H1 (cell line): ENCODE measurements at regions not wholly inside any gene's neighbourhood (a gene's known extent, or its start where the extent isn't known, plus 50 kb on each side); places are given as distances from the start of the nearest gene placed in this dataset.

Experiments used
- CTCF ChIA-PET: fragments of 300-600 bp; sonication (Branson Sonifier 250); formaldehyde crosslinking; loops from one replicate; lab custom pipeline; 2021; ENCODE audit not compliant: partially characterized antibody; lab: Charles Lee
- POLR2A ChIA-PET: fragments of 300-600 bp; sonication (Branson Sonifier 250); formaldehyde crosslinking; loops from one replicate; lab custom pipeline; 2021; ENCODE audit warnings: inconsistent platforms; ENCODE audit not compliant: partially characterized antibody; lab: Charles Lee
- DNase-seq, 2 experiments: peaks; one replicate each; pipeline versions ENCODE4 v3.0.0 to v3.0.0-alpha.2; 2010 to 2022; ENCODE audit warnings: low spot score in 2 of 2, low read depth in 1 of 2, mixed read lengths in 1 of 2
- FAIRE-seq: peaks from 2 replicates; lab custom pipeline; 2011; peaks lifted over from hg19 to GRCh38; lab: Jason Lieb, UNC
- H2AFZ ChIP-seq: 2 replicates; pipeline ENCODE4 v1.8.1; 2012; ENCODE audit warnings: low read length, inconsistent platforms
- H2AK5ac ChIP-seq: 2 replicates; pipeline ENCODE4 v1.6.1; 2013; ENCODE audit warnings: low read depth, low read length
- H2BK120ac ChIP-seq: replicated peaks from 2 replicates; pipeline ENCODE3; 2013; ENCODE audit warnings: low read depth, low read length, inconsistent platforms
- H2BK12ac ChIP-seq: 2 replicates; pipeline ENCODE4 v1.6.1; 2013; ENCODE audit warnings: low read depth, low read length
- H2BK15ac ChIP-seq: 2 replicates; pipeline ENCODE4 v1.6.1; 2013; ENCODE audit warnings: low read length
- H2BK20ac ChIP-seq: 2 replicates; pipeline ENCODE4 v1.6.1; 2013; ENCODE audit warnings: low read length
- H2BK5ac ChIP-seq: 2 replicates; pipeline ENCODE4 v1.6.1; 2013; ENCODE audit warnings: low read depth, low read length
- H3K14ac ChIP-seq: 2 replicates; pipeline ENCODE4 v1.6.1; 2013; ENCODE audit warnings: inconsistent platforms; ENCODE audit not compliant: insufficient read length
- H3K18ac ChIP-seq: 2 replicates; pipeline ENCODE4 v1.6.1; 2013; ENCODE audit warnings: low read length; ENCODE audit errors: extremely low read depth
- H3K23ac ChIP-seq: 2 replicates; pipeline ENCODE4 v1.6.1; 2013; ENCODE audit warnings: inconsistent platforms; ENCODE audit not compliant: insufficient read length
- H3K23me2 ChIP-seq: 2 replicates; pipeline ENCODE4 v1.6.1; 2013; ENCODE audit warnings: low read depth, low read length
- H3K27ac ChIP-seq: 2 replicates; pipeline ENCODE4 v1.6.1; 2011; ENCODE audit warnings: low read depth, low read length, inconsistent platforms
- H3K27me3 ChIP-seq, 4 experiments: replicated peaks in 1 of 4; 1 replicate in 1 of 4; 2 replicates in 3 of 4; pipeline versions ENCODE4 v1.6.1 to v1.8.1; 2011 to 2013; ENCODE audit warnings: low read length in 3 of 4, mild to moderate bottlenecking in 3 of 4, inconsistent platforms in 2 of 4, mixed read lengths in 2 of 4, moderate library complexity in 1 of 4; ENCODE audit not compliant: control insufficient read depth in 3 of 4, insufficient read depth in 3 of 4; ENCODE audit errors: extremely low read depth in 1 of 4
- H3K36me3 ChIP-seq, 4 experiments: 2 replicates each; pipeline versions ENCODE4 v1.6.1 to v1.8.1; 2011 to 2013; ENCODE audit warnings: mild to moderate bottlenecking in 4 of 4, low read length in 3 of 4, moderate library complexity in 2 of 4, control low read depth in 1 of 4, inconsistent platforms in 1 of 4; ENCODE audit not compliant: insufficient read depth in 4 of 4, control insufficient read depth in 2 of 4
- H3K4ac ChIP-seq: replicated peaks from 2 replicates; pipeline ENCODE3; 2013; ENCODE audit warnings: low read length, low read depth, mixed read lengths, inconsistent platforms; ENCODE audit not compliant: insufficient read length
- H3K4me1 ChIP-seq, 4 experiments: replicated peaks in 1 of 4; 1 replicate in 1 of 4; 2 replicates in 3 of 4; pipeline versions ENCODE4 v1.6.1 to v1.8.1; 2011 to 2013; ENCODE audit warnings: low read length in 3 of 4, inconsistent platforms in 2 of 4, mixed read lengths in 1 of 4; ENCODE audit not compliant: insufficient read depth in 4 of 4, control insufficient read depth in 3 of 4
- H3K4me2 ChIP-seq, 2 experiments: 2 replicates each; pipeline versions ENCODE4 v1.6.1 to v1.8.1; 2011 to 2013; ENCODE audit warnings: low read depth in 2 of 2, low read length in 2 of 2, control low read depth in 1 of 2, inconsistent platforms in 1 of 2, mild to moderate bottlenecking in 1 of 2; ENCODE audit not compliant: insufficient read depth in 1 of 2
- H3K4me3 ChIP-seq, 4 experiments: fragments of 200-600, 300-600 bp in 1 of 4; sonication (generic), shearing (Covaris generic), sonication (Bioruptor Twin) in 1 of 4; 2 replicates each; pipeline versions ENCODE4 v1.5.1 to v1.8.1; 2011 to 2016; ENCODE audit warnings: low read length in 4 of 4, low read depth in 3 of 4, control low read depth in 2 of 4, inconsistent platforms in 2 of 4, mild to moderate bottlenecking in 2 of 4, mixed read lengths in 1 of 4, moderate library complexity in 1 of 4; ENCODE audit not compliant: insufficient read depth in 2 of 4; ENCODE audit errors: extremely low read depth in 1 of 4
- H3K56ac ChIP-seq: replicated peaks from 2 replicates; pipeline ENCODE3; 2013; ENCODE audit warnings: low read depth, mild to moderate bottlenecking, mixed read lengths, low read length, inconsistent platforms; ENCODE audit not compliant: insufficient read length
- H3K79me1 ChIP-seq: 2 replicates; pipeline ENCODE4 v1.6.1; 2013; ENCODE audit warnings: low read depth, low read length, control low read depth
- H3K79me2 ChIP-seq, 2 experiments: 2 replicates each; pipeline versions ENCODE4 v1.6.1 to v1.8.1; 2012 to 2013; ENCODE audit warnings: low read length in 2 of 2, mild to moderate bottlenecking in 2 of 2, inconsistent platforms in 1 of 2; ENCODE audit not compliant: insufficient read depth in 2 of 2, control insufficient read depth in 1 of 2
- H3K9ac ChIP-seq, 4 experiments: replicated peaks in 1 of 4; 1 replicate in 1 of 4; 2 replicates in 3 of 4; pipeline versions ENCODE4 v1.6.1 to v1.8.1; 2011 to 2013; ENCODE audit warnings: low read depth in 3 of 4, low read length in 3 of 4, control low read depth in 2 of 4, mild to moderate bottlenecking in 2 of 4, moderate library complexity in 2 of 4, inconsistent platforms in 1 of 4; ENCODE audit errors: extremely low read depth in 1 of 4
- H3K9me3 ChIP-seq, 2 experiments: 2 replicates each; pipeline versions ENCODE4 v1.6.1 to v1.8.1; 2012 to 2013; ENCODE audit warnings: mild to moderate bottlenecking in 2 of 2, moderate library complexity in 2 of 2, control low read depth in 1 of 2, inconsistent platforms in 1 of 2, low read depth in 1 of 2, low read length in 1 of 2, mixed read lengths in 1 of 2; ENCODE audit not compliant: insufficient read depth in 2 of 2
- H4K20me1 ChIP-seq, 2 experiments: replicated peaks in 1 of 2; 2 replicates each; pipeline versions ENCODE3 to v1.8.1; 2011 to 2013; ENCODE audit warnings: inconsistent platforms in 2 of 2, low read length in 2 of 2, mild to moderate bottlenecking in 1 of 2; ENCODE audit not compliant: insufficient read depth in 2 of 2, control insufficient read depth in 1 of 2
- H4K5ac ChIP-seq: 2 replicates; pipeline ENCODE4 v1.6.1; 2013; ENCODE audit warnings: low read length, low read depth, mixed read lengths, inconsistent platforms; ENCODE audit not compliant: insufficient read length
- H4K8ac ChIP-seq: 2 replicates; pipeline ENCODE4 v1.8.0; 2013; ENCODE audit warnings: mild to moderate bottlenecking, moderate library complexity, low read length, inconsistent platforms; ENCODE audit not compliant: insufficient read depth; ENCODE audit errors: extremely low read depth
- H4K91ac ChIP-seq: replicated peaks from 2 replicates; pipeline ENCODE3; 2013; ENCODE audit warnings: low read length, mixed read lengths, inconsistent platforms; ENCODE audit not compliant: insufficient read length
- CBX8 ChIP-seq: fragments of 300-800, 300-1000 bp; sonication (generic); IDR thresholded peaks from 2 replicates; pipeline ENCODE4 v1.7.1; 2016; ENCODE audit warnings: low read depth, low read length, borderline replicate concordance
- EGR1 ChIP-seq: IDR thresholded peaks from 2 replicates; pipeline ENCODE4 v1.6.1; 2011; ENCODE audit warnings: low read depth, low read length, borderline replicate concordance
- HDAC2 ChIP-seq, 2 experiments: fragments of 300-600 bp in 1 of 2; sonication (generic) in 1 of 2; IDR thresholded peaks; 2 replicates each; pipeline ENCODE4 v1.6.1; 2011 to 2012; ENCODE audit warnings: low read depth in 2 of 2, low read length in 2 of 2, mild to moderate bottlenecking in 2 of 2, moderate library complexity in 2 of 2, borderline replicate concordance in 1 of 2, inconsistent platforms in 1 of 2
- HDAC6 ChIP-seq: IDR thresholded peaks from one replicate; pipeline ENCODE4 v1.7.1; 2012; ENCODE audit warnings: low read depth, mild to moderate bottlenecking, inconsistent platforms, low read length, moderate library complexity
- NANOG ChIP-seq: IDR thresholded peaks from 2 replicates; pipeline ENCODE4 v1.6.1; 2011; ENCODE audit warnings: low read length, low read depth, mild to moderate bottlenecking, inconsistent platforms; ENCODE audit not compliant: insufficient read depth, poor library complexity, severe bottlenecking
- NRF1 ChIP-seq: IDR thresholded peaks from 2 replicates; pipeline ENCODE4 v1.6.1; 2011; ENCODE audit warnings: mild to moderate bottlenecking, low read depth, low read length, improper control_type of control experiment
- POLR2A ChIP-seq, 2 experiments: IDR thresholded peaks; 1 replicate in 1 of 2; 2 replicates in 1 of 2; pipeline ENCODE4 v1.6.1; 2011; ENCODE audit warnings: low read depth in 2 of 2, low read length in 2 of 2, mild to moderate bottlenecking in 2 of 2; ENCODE audit errors: control extremely low read depth in 1 of 2
- RBBP5 ChIP-seq: IDR thresholded peaks from 2 replicates; pipeline ENCODE4 v1.7.1; 2012; ENCODE audit warnings: low read depth, mild to moderate bottlenecking, inconsistent platforms, low read length, moderate library complexity, borderline replicate concordance
- RNF2 ChIP-seq: fragments of 200-900, 300-1000 bp; sonication (generic); IDR thresholded peaks from 2 replicates; pipeline ENCODE4 v1.7.1; 2016; ENCODE audit warnings: borderline replicate concordance, low read depth, mild to moderate bottlenecking, antibody characterized with exemption, low read length; ENCODE audit not compliant: poor library complexity, severe bottlenecking; ENCODE audit errors: missing control alignments
- SAP30 ChIP-seq: fragments of 300-600 bp; sonication (generic); IDR thresholded peaks from 2 replicates; pipeline ENCODE4 v1.7.1; 2012; ENCODE audit warnings: low read length, moderate library complexity, mild to moderate bottlenecking, inconsistent platforms; ENCODE audit not compliant: insufficient read depth, insufficient replicate concordance
- SIRT6 ChIP-seq: IDR thresholded peaks from one replicate; pipeline ENCODE4 v1.7.1; 2012; ENCODE audit warnings: low read length, inconsistent platforms
- USF2 ChIP-seq: IDR thresholded peaks from 2 replicates; pipeline ENCODE4 v1.6.1; 2011; ENCODE audit warnings: low read length, improper control_type of control experiment
- WGBS, 2 experiments: shearing (Covaris generic) in 1 of 2; methylation state at CpG; one replicate each; pipeline versions ENCODE4 v1.1.6 to v1.1.7; 2013 to 2015; ENCODE audit warnings: low lambda C conversion rate in 2 of 2, mixed read lengths in 2 of 2, inconsistent platforms in 1 of 2, low coverage in 1 of 2, missing lambda C conversion rate in 1 of 2; ENCODE audit not compliant: insufficient replicate concordance in 2 of 2, insufficient coverage in 1 of 2, insufficient read length in 1 of 2; ENCODE audit errors: extremely low coverage in 1 of 2, missing lambda C conversion rate in 1 of 2; 5-methylcytosine and 5-hydroxymethylcytosine counted together

- WGBS, 2 experiments = 90% methylated on average over 9 of the region's 12 CpGs; no CpG with 5 or more reads in 1 of the 2 experiments
- TF ChIP-seq CBX8 = no peak
- TF ChIP-seq NANOG = no peak
- TF ChIP-seq SIRT6 = no peak
- no peak for TF ChIP-seq SAP30
- TF ChIP-seq EGR1 = no peak
- TF ChIP-seq POLR2A (IDR thresholded peaks at IDR 0.05; ENCODE audit: control extremely low read depth in 1 of 2, low read depth in 2 of 2, low read length in 2 of 2) = no peak
- TF ChIP-seq NRF1 = no peak
- no peak for TF ChIP-seq RBBP5
- no peak for TF ChIP-seq RNF2
- TF ChIP-seq HDAC6 = no peak
- TF ChIP-seq HDAC2 (IDR thresholded peaks at IDR 0.05; ENCODE audit: borderline replicate concordance in 1 of 2, low read depth in 2 of 2, low read length in 2 of 2) = no peak
- no peak for TF ChIP-seq USF2
These were observed 411.7 kb downstream of the TCERG1L start for GRCh38 chr10:130899856-130900255.

More at GRCh38 chr10:130899856-130900255, 411.7 kb downstream of the TCERG1L start:
- Histone ChIP-seq H3K56ac (no peak overlapping the region), H2AFZ (no peak overlapping the region), H3K4me3 (no peak overlapping the region), H3K79me1 (no peaks in the 10 kb centered on the region), H3K18ac (no peak overlapping the region), H2BK20ac (no peak overlapping the region), H3K4me2 (no peak overlapping the region), H3K14ac (no peak overlapping the region), H2AK5ac (no peak overlapping the region), H2BK120ac (no peak overlapping the region), H3K27ac (no peak overlapping the region), H4K8ac (no peak overlapping the region; the same call in 1 of the 2 replicates), H3K4me1 (no peaks in the 10 kb centered on the region; a peak in 1 of 7 replicates), H3K27me3 (no peaks in the 10 kb centered on the region), H2BK5ac (no peak overlapping the region), H2BK15ac (no peak overlapping the region), H3K23ac (no peak overlapping the region), H3K9ac (no peak overlapping the region), H3K23me2 (no peaks in the 10 kb centered on the region), H3K36me3 (no peaks in the 10 kb centered on the region), H4K5ac (no peak overlapping the region), H4K20me1 (no peaks in the 10 kb centered on the region), H4K91ac (no peak overlapping the region), H3K79me2 (no peaks in the 10 kb centered on the region), H2BK12ac (no peak overlapping the region), H3K4ac (no peak overlapping the region), H3K9me3 (no peaks in the 10 kb centered on the region)
- ChIA-PET CTCF (interaction anchor here (0.6 kb wide), 4 partner anchors 30 to 506 kb away, joined by 3 read pairs; no protein-coding TSS in a partner anchor), POLR2A (no interaction called here)
- DNase-seq = no peak
- FAIRE-seq = no peak
